GM18951 (cell line): ENCODE measurements at regions not wholly inside any gene's neighbourhood (a gene's known extent, or its start where the extent isn't known, plus 50 kb on each side); places are given as distances from the start of the nearest gene placed in this dataset.
"Not testable (repeated sequence)": the region's sequence is repeated elsewhere in the genome, so short reads cannot be mapped to it uniquely, and the experiment has no call there.

ENCODE experiments used
- POLR2A ChIP-seq: IDR thresholded peaks from 4 replicates; pipeline ENCODE4 v1.6.1; 2011; ENCODE audit warnings: mild to moderate bottlenecking; ENCODE audit not compliant: insufficient read length, insufficient read depth; ENCODE audit errors: extremely low read depth
- in situ Hi-C: fragments of 300-500 bp; cut with MboI; formaldehyde crosslinking; loops from one replicate; pipeline ENCODE4 v1.12.0; 2022; ENCODE audit warnings: low sequenced_read_pairs, mixed read lengths, inconsistent platforms; ENCODE audit not compliant: unreplicated experiment

DNA sequence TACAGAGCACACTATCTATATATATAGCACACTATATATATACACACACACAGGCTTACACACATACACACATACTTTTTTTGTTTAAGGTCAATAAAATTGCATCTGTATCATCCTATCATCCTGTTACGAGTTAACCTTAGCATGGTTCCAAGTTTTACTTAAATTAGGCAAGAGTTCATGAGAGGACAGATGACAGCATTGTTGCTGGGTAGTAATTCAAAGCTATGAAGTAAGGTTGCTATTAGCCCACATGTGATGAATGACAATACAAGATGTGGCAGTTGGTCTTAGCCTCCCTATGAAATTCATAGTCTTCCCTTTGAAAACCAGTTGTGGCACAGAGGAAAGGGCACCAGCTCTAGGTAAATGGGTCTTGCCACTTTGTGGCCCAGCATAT is 438.1 kb downstream of the ACTL7B start:
- in situ Hi-C loops = no loop called here
- TF ChIP-seq POLR2A = no peak

DNA sequence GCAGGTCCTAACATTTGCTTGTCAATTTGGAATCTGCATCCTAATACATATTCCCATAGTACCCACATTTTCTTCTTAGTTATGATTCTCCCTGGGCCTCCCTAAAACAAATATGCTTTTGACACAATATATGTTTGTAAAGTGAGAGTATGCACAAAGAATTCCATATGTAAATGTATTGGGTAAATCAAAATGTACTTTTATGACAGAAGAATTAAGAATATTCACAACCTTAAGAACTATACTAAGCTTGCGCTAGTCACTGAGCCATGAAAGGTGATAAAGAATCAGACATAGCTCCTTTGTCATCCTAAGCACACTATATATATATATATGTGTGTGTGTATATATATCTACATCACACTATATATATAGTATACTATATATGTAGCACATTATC is 438.5 kb downstream of the ACTL7B start:
- in situ Hi-C loops = no loop called here
- TF ChIP-seq POLR2A = no peak

DNA sequence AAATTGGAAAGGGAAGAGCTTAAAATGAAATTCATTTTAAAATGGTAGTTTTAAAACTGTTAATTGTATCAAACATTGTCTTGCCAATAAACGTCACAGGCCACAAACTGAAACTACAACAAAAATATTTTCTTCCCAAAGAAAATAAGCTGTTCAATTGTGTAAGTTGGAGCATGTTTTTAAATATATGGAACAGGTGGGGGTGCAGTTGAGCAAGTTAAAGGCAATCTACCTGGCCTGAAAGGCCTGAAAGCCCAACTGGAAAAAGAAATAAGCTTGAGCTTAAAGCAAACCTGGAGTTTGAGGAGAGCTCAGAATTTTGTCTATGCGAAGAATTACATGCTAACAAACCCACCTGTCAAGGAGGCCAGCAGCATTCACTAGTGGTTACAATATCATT is 439.5 kb downstream of the ACTL7B start:
- no peak for TF ChIP-seq POLR2A
- in situ Hi-C loops = no loop called here

DNA sequence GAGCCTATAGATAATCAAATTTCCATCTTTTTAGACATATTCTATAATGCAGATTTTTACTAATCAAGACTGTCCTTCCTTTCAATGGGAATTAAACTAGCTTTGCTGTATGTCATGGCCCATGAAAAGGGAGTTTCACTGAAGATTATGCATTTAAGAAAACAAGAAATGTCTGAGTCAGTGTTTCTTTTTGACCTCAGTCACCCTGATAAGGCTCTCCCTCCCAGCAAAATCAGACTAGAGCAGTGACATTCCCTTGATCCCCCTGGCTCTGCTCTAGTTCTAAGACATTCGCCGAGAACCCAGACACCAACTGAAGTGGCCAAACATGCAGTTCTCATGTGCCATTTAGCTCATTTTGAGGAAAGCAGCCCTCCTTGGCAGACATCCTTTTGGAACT is 442.0 kb downstream of the ACTL7B start:
- in situ Hi-C loops = no loop called here
- TF ChIP-seq POLR2A = no peak

GRCh38 chr9:108412755-108413154 is 443.0 kb downstream of the ACTL7B start:
- in situ Hi-C loops = no loop called here
- TF ChIP-seq POLR2A = no peak

GRCh38 chr9:108411632-108412031 is 444.2 kb downstream of the ACTL7B start:
- TF ChIP-seq POLR2A = no peak

DNA sequence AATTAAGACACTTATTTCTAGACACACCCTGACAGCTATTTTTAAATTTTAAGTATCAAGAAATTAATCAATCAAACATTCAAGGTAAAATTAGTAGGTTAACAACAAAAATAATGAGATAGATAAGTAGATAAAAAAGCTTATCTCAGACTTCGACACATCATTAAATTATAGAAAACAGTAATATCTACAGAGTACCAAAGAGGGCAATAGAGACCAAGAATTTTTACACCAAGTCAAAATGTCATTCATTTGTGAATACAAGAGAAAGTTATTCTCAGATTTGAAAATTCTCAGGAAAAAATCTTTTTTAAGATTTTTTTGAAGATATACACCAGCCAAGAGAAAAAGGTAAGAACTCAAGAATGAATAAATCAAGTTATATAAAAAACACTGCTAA is 445.6 kb downstream of the ACTL7B start:
- in situ Hi-C loops = no loop called here
- no peak for TF ChIP-seq POLR2A

More at GRCh38 chr9:108411632-108412031, 444.2 kb downstream of the ACTL7B start:
- in situ Hi-C loops = no loop called here

GRCh38 chr9:108400297-108400696 is 455.5 kb downstream of the ACTL7B start:
- in situ Hi-C loops = no loop called here
- TF ChIP-seq POLR2A = no peak

GRCh38 chr9:108399851-108400250 is 455.9 kb downstream of the ACTL7B start:
- no peak for TF ChIP-seq POLR2A
- in situ Hi-C loops = no loop called here

DNA sequence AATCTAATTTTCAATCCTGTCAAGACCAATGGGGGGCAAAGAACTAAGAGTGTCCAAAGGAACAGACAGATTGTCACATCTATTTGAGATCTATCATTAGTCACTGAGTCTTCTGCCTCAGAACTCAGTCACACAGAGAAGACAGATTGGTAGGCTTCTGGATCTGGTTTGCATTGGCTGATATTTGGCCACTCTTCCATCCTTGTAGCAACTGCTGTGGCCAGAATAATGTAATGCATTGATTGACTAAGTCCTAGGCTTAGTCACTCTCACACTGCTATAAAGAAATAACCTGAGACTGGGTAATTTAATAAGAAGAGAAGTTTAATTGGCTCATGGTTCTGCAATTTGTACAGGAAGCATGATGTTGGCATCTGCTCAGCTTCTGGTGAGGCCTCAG is 458.5 kb downstream of the ACTL7B start:
- in situ Hi-C loops = no loop called here
- no peak for TF ChIP-seq POLR2A

DNA sequence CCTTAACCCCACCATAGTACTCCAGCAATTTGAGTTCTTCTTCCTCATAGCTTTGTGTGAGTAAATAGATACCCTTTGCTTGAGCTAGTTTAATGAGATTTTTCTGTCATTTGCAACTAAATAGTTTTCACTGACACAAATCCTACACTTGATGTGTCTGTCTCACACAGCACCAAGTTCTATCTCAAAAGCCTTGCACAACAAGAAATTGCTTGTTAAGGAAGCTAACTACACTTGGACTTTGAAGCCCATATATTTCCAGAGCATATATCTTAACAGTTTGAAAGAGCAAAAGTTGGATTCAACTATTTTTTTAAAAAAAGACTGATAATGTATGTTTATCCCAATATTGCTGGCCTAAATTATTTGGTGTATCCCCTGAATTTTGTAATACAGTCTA is 459.2 kb downstream of the ACTL7B start:
- no peak for TF ChIP-seq POLR2A
- in situ Hi-C loops = no loop called here

- TF ChIP-seq POLR2A = no peak
- in situ Hi-C loops = no loop called here
These were observed 459.6 kb downstream of the ACTL7B start for GRCh38 chr9:108396193-108396592.

DNA sequence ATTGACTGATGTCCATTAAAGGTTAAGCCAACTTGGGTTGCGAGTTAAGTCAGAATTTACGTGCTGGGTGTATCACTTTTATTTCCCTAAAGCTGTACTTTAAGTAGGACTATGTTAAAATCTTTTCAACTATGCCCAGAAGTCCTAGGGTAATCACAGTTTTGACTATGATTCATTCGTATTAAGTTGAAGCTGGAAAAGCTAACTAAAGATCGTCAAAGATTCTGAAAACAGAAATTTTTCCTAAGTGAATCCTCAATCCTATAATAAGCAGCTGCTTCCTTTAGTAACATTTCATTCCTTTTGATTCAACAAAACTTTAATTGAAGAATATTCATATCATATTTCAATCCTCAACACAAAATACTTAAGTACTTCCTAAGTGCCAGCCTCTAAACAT is 460.4 kb downstream of the ACTL7B start:
- no peak for TF ChIP-seq POLR2A
- in situ Hi-C loops = no loop called here

GRCh38 chr9:108394726-108395125 is 461.1 kb downstream of the ACTL7B start:
- no peak for TF ChIP-seq POLR2A
- in situ Hi-C loops = no loop called here

- in situ Hi-C loops = not testable (repeated sequence)
These were observed 462.2 kb downstream of the ACTL7B start for GRCh38 chr9:108393481-108394001.
